HFF-Myc (cell line): ENCODE measurements at regions not wholly inside any gene's neighbourhood (a gene's known extent, or its start where the extent isn't known, plus 50 kb on each side); places are given as distances from the start of the nearest gene placed in this dataset.

Experiments used
- DNase-seq: peaks from one replicate; pipeline ENCODE4 v3.0.0-alpha.2; 2011; ENCODE audit warnings: low read depth; ENCODE audit errors: extremely low read depth
- H3K4me3 ChIP-seq: replicated peaks from 2 replicates; pipeline ENCODE4 v1.5.1; 2011; ENCODE audit warnings: low read depth, mild to moderate bottlenecking, control low read depth, low read length
- CTCF ChIP-seq: IDR thresholded peaks from 2 replicates; pipeline ENCODE4 v1.5.1; 2012; ENCODE audit warnings: mild to moderate bottlenecking, low read depth, low read length, control low read depth; ENCODE audit errors: missing control alignments

- H3K4me3 ChIP-seq = no peak overlapping the region
- TF ChIP-seq CTCF = no peak
- DNase-seq = no peak
Measured at GRCh38 chr4:156060661-156061060, 107.0 kb upstream of the CTSO start.

GRCh38 chr4:156053174-156053573 is 99.5 kb upstream of the CTSO start:
- no peak for TF ChIP-seq CTCF
- H3K4me3 ChIP-seq = no peak overlapping the region
- no peak for DNase-seq

GRCh38 chr4:156052116-156052515 is 98.5 kb upstream of the CTSO start:
- no peak overlapping the region for H3K4me3 ChIP-seq
- TF ChIP-seq CTCF = no peak
- DNase-seq = no peak

- TF ChIP-seq CTCF = no peak
- no peak for DNase-seq
- no peak overlapping the region for H3K4me3 ChIP-seq
Measured at GRCh38 chr4:156038772-156039171, 85.1 kb upstream of the CTSO start.

GRCh38 chr4:156036496-156036895 is 82.8 kb upstream of the CTSO start:
- TF ChIP-seq CTCF = no peak
- DNase-seq = no peak
- no peak overlapping the region for H3K4me3 ChIP-seq

- no peak for DNase-seq
- no peak overlapping the region for H3K4me3 ChIP-seq
- TF ChIP-seq CTCF = no peak
Measured at GRCh38 chr4:156029691-156030090, 76.0 kb upstream of the CTSO start.

GRCh38 chr4:156021298-156021697 is 67.6 kb upstream of the CTSO start:
- TF ChIP-seq CTCF = no peak
- no peak overlapping the region for H3K4me3 ChIP-seq
- DNase-seq = no peak
